NCI-H69 (cell line): ENCODE measurements at regions not wholly inside any gene's neighbourhood (a gene's known extent, or its start where the extent isn't known, plus 50 kb on each side); places are given as distances from the start of the nearest gene placed in this dataset.

ENCODE experiments used
- DNase-seq: peaks from one replicate; lab custom pipeline; 2025; lab: John Stamatoyannopoulos, UW

GRCh38 chr4:24287096-24287495, 297.3 kb downstream of the DHX15 start:
- no peak for DNase-seq

- no peak for DNase-seq
Measured at GRCh38 chr4:24285759-24286158, 298.6 kb downstream of the DHX15 start.

GRCh38 chr4:24282446-24282845, 301.9 kb downstream of the DHX15 start:
- no peak for DNase-seq

- no peak for DNase-seq
Measured at GRCh38 chr4:24279911-24280375, 304.4 kb downstream of the DHX15 start.

- DNase-seq, result no peak
Measured at GRCh38 chr4:24279469-24279868, 304.9 kb downstream of the DHX15 start.

GRCh38 chr4:24278693-24279092, 305.7 kb downstream of the DHX15 start:
- no peak for DNase-seq

GRCh38 chr4:24274381-24274941, 309.9 kb downstream of the DHX15 start:
- no peak for DNase-seq

GRCh38 chr4:24273136-24273535, 311.2 kb downstream of the DHX15 start:
- no peak for DNase-seq

GRCh38 chr4:24266951-24267722, 317.2 kb downstream of the DHX15 start:
- DNase-seq, result no peak

- DNase-seq, result no peak
Measured at GRCh38 chr4:24265989-24266388, 318.4 kb downstream of the DHX15 start.

GRCh38 chr4:24262616-24263015, 321.7 kb downstream of the DHX15 start:
- DNase-seq, result no peak

GRCh38 chr4:24262084-24262483, 322.3 kb downstream of the DHX15 start:
- no peak for DNase-seq

- no peak for DNase-seq
Measured at GRCh38 chr4:24260923-24261564, 323.3 kb downstream of the DHX15 start.

- no peak for DNase-seq
Measured at GRCh38 chr4:24260133-24260715, 324.1 kb downstream of the DHX15 start.

GRCh38 chr4:24256547-24256946, 327.8 kb downstream of the DHX15 start:
- DNase-seq, result no peak

- DNase-seq, result no peak
Measured at GRCh38 chr4:24256066-24256465, 328.3 kb downstream of the DHX15 start.

GRCh38 chr4:24252121-24252520, 332.2 kb downstream of the DHX15 start:
- no peak for DNase-seq

- DNase-seq, result no peak
Measured at GRCh38 chr4:24251589-24251988, 332.8 kb downstream of the DHX15 start.

GRCh38 chr4:24249972-24250371, 334.4 kb downstream of the DHX15 start:
- DNase-seq, result peak; percentile 2

GRCh38 chr4:24248674-24249630, 335.4 kb downstream of the DHX15 start:
- no peak for DNase-seq

- no peak for DNase-seq
Measured at GRCh38 chr4:24245491-24245820, 338.9 kb downstream of the DHX15 start.
